ENCODE measurements at regions not wholly inside any gene's neighbourhood (a gene's known extent, or its start where the extent isn't known, plus 50 kb on each side); places are given as distances from the start of the nearest gene placed in this dataset.

DNA sequence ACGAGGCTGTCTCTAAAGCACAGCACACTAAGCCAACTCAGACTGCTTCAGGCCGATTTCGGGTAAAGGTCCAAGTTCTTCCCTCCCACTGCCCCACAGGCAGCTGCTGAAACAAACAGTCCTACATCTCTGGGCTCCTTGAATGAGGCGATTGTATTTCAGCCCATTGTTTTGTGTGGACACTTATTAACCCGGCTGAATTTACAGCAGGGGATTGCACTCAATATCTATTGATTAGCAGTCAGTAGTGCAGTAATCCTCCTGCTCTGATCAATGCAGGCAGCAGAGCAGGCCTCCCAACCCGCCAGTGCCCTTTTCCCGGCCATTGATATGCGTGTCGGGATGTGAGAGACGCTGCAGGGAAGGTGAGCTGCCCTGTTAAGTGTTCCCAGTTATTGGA is 330.1 kb downstream of the CMPK2 start:
- no peaks in the 10 kb centered on the region for H3K9me3 ChIP-seq
- no peaks in the 10 kb centered on the region for H3K27me3 ChIP-seq (replicated peaks; ENCODE audit: insufficient read depth)
- no peaks in the 10 kb centered on the region for H3K4me1 ChIP-seq (ENCODE audit: control insufficient read depth in 1 of 2, low read depth in 2 of 2)
- H3K4me3 ChIP-seq = no peak overlapping the region
- DNase-seq (ENCODE audit: low spot score) = no peak
- H3K36me3 ChIP-seq = no peaks in the 10 kb centered on the region
- ATAC-seq (ENCODE audit: insufficient number of reproducible peaks, low FRiP score, low read depth) = no peak
- TF ChIP-seq CTCF (IDR thresholded peaks at IDR 0.05) = no peak
- no peak overlapping the region for H3K27ac ChIP-seq

- no peak for ATAC-seq (ENCODE audit: insufficient number of reproducible peaks, low FRiP score, low read depth)
- no peaks in the 10 kb centered on the region for H3K4me1 ChIP-seq (ENCODE audit: control insufficient read depth in 1 of 2, low read depth in 2 of 2)
- H3K36me3 ChIP-seq = no peaks in the 10 kb centered on the region
- TF ChIP-seq CTCF (IDR thresholded peaks at IDR 0.05) = no peak
- no peak for DNase-seq (ENCODE audit: low spot score)
- H3K4me3 ChIP-seq = no peak overlapping the region
- H3K27me3 ChIP-seq (replicated peaks; ENCODE audit: insufficient read depth) = no peaks in the 10 kb centered on the region
- H3K9me3 ChIP-seq = no peaks in the 10 kb centered on the region
- H3K27ac ChIP-seq = no peak overlapping the region
Observed at GRCh38 chr2:6538607-6539006, 327.1 kb downstream of the CMPK2 start.

- DNase-seq (ENCODE audit: low spot score) (no peak), ATAC-seq (ENCODE audit: insufficient number of reproducible peaks, low FRiP score, low read depth) (no peak)
- Histone ChIP-seq H3K27me3 (replicated peaks; ENCODE audit: insufficient read depth) (no peaks in the 10 kb centered on the region), H3K4me1 (ENCODE audit: control insufficient read depth in 1 of 2, low read depth in 2 of 2) (no peaks in the 10 kb centered on the region), H3K27ac (no peak overlapping the region), H3K9me3 (no peaks in the 10 kb centered on the region), H3K36me3 (no peaks in the 10 kb centered on the region), H3K4me3 (no peak overlapping the region)
- no peak for TF ChIP-seq CTCF (IDR thresholded peaks at IDR 0.05)
Observed at GRCh38 chr2:6545336-6545735, 320.4 kb downstream of the CMPK2 start.

GRCh38 chr2:6545795-6546194 is 319.9 kb downstream of the CMPK2 start:
- no peak for TF ChIP-seq CTCF (IDR thresholded peaks at IDR 0.05)
- DNase-seq (ENCODE audit: low spot score) (no peak), ATAC-seq (ENCODE audit: insufficient number of reproducible peaks, low FRiP score, low read depth) (no peak)
- H3K27me3 ChIP-seq (replicated peaks; ENCODE audit: insufficient read depth) = no peaks in the 10 kb centered on the region
- no peaks in the 10 kb centered on the region for H3K9me3 ChIP-seq
- H3K36me3 ChIP-seq = no peaks in the 10 kb centered on the region
- no peak overlapping the region for H3K27ac ChIP-seq
- no peaks in the 10 kb centered on the region for H3K4me1 ChIP-seq (ENCODE audit: control insufficient read depth in 1 of 2, low read depth in 2 of 2)
- H3K4me3 ChIP-seq = no peak overlapping the region

DNA sequence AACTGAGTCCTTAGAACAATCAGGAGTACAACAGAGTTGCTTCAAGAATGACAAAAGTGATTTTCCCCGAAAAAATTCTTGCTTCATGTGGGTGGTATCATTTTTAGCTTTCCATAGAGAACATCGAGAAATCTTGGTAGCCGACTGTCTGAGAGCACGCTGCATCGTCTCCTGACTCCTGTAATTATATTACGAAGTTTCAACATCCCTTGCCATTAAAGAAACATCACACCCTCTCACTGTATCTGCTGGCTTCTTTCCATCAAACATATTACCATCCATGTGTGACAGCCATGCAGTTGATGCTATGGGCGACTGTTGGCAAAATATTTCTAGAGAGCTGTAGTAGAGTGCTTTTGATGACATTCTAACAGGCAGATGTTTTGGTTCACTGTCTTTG is 311.2 kb downstream of the CMPK2 start:
- DNase-seq (ENCODE audit: low spot score) (no peak), ATAC-seq (ENCODE audit: insufficient number of reproducible peaks, low FRiP score, low read depth) (no peak)
- Histone ChIP-seq H3K36me3 (no peaks in the 10 kb centered on the region), H3K4me1 (ENCODE audit: control insufficient read depth in 1 of 2, low read depth in 2 of 2) (no peaks in the 10 kb centered on the region), H3K27me3 (replicated peaks; ENCODE audit: insufficient read depth) (no peaks in the 10 kb centered on the region), H3K9me3 (no peaks in the 10 kb centered on the region), H3K4me3 (no peak overlapping the region), H3K27ac (no peak overlapping the region)
- no peak for TF ChIP-seq CTCF (IDR thresholded peaks at IDR 0.05)
